Aorta (tissue), 5 donors: ENCODE measurements at regions not wholly inside any gene's neighbourhood (a gene's known extent, or its start where the extent isn't known, plus 50 kb on each side); places are given as distances from the start of the nearest gene placed in this dataset.

Source experiments
- ATAC-seq: fragments of 200-7000 bp; cut with Tn5 transposase; one replicate; pipeline ENCODE4 v1.9.1; 2022; ENCODE audit warnings: moderate library complexity; ENCODE audit not compliant: low FRiP score
- DNase-seq, 2 donors: peaks; one replicate each; pipeline ENCODE4 v3.0.0-alpha.2; 2020
- H3K27ac ChIP-seq, 2 donors: one replicate each; pipeline ENCODE4 v1.5.1; 2013; ENCODE audit warnings: low read length in 2 of 2, mild to moderate bottlenecking in 2 of 2, moderate library complexity in 2 of 2, control low read depth in 1 of 2, inconsistent platforms in 1 of 2, low read depth in 1 of 2
- H3K27me3 ChIP-seq, 2 donors: one replicate each; pipeline ENCODE4 v1.6.1; 2013; ENCODE audit warnings: control low read depth in 1 of 2, low read length in 1 of 2, mild to moderate bottlenecking in 1 of 2, moderate library complexity in 1 of 2; ENCODE audit not compliant: insufficient read depth in 2 of 2, control insufficient read depth in 1 of 2
- H3K36me3 ChIP-seq, 2 donors: one replicate each; pipeline ENCODE4 v1.6.1; 2013; ENCODE audit warnings: control low read depth in 1 of 2, low read length in 1 of 2, mild to moderate bottlenecking in 1 of 2; ENCODE audit not compliant: insufficient read depth in 2 of 2, control insufficient read depth in 1 of 2
- H3K4me1 ChIP-seq, 2 donors: one replicate each; pipeline ENCODE4 v1.6.1; 2013; ENCODE audit warnings: low read length in 2 of 2, control low read depth in 1 of 2, mild to moderate bottlenecking in 1 of 2, moderate library complexity in 1 of 2; ENCODE audit not compliant: insufficient read depth in 2 of 2, control insufficient read depth in 1 of 2
- H3K4me3 ChIP-seq, 2 donors: one replicate each; pipeline ENCODE4 v1.5.1; 2013; ENCODE audit warnings: low read length in 2 of 2, control low read depth in 1 of 2, mild to moderate bottlenecking in 1 of 2
- H3K9me3 ChIP-seq: one replicate; pipeline ENCODE4 v1.6.1; 2013; ENCODE audit warnings: mild to moderate bottlenecking, low read length; ENCODE audit not compliant: control insufficient read depth
- WGBS, 2 donors: extraction: QIAGEN DNeasy Blood & Tissue Kit; methylation state at CpG; one replicate each; pipeline ENCODE4 v1.1.7; 2013; 5-methylcytosine and 5-hydroxymethylcytosine counted together
- intact Hi-C, 2 donors: fragments of 100-400 bp; cut with DNase I; formaldehyde crosslinking; loops; one replicate each; pipeline versions ENCODE4 v1.14.2 to v1.15.0; 2022
- donor health status: healthy with polysubstance abuse.
- donor health status: Bipolar disorder and iron deficiency.
- donor health status: DM: no; HTN: no; CAD: no.
- donor health status: DM: no; HTN: no; CAD: no.
- donor health status: DM: yes; HTN: yes; CAD: no.

- no peak for ATAC-seq
- intact Hi-C loops: no loop called here
- Histone ChIP-seq H3K9me3 (no peaks in the 10 kb centered on the region), H3K27me3 (no peaks in the 10 kb centered on the region), H3K27ac (no peak overlapping the region), H3K4me3 (no peak overlapping the region), H3K36me3 (no peaks in the 10 kb centered on the region), H3K4me1 (no peaks in the 10 kb centered on the region)
- no peak for DNase-seq
- 53 to 56% methylated on average over 2 of the region's 2 CpGs for whole genome bisulfite sequencing, 2 donors
Measured at GRCh38 chr9:105132606-105133005, 111.8 kb upstream of the SLC44A1 start.

GRCh38 chr9:105138306-105138801 is 106.1 kb upstream of the SLC44A1 start:
- ATAC-seq: no peak
- H3K4me3 ChIP-seq: no peak overlapping the region
- no peak overlapping the region for H3K27ac ChIP-seq
- intact Hi-C loops: no loop called here
- no peaks in the 10 kb centered on the region for H3K36me3 ChIP-seq
- DNase-seq: peak in 1 of 2 donors; percentile 58
- H3K27me3 ChIP-seq: no peaks in the 10 kb centered on the region
- no peaks in the 10 kb centered on the region for H3K9me3 ChIP-seq
- H3K4me1 ChIP-seq: no peaks in the 10 kb centered on the region
- WGBS, 2 donors: 18 to 19% methylated on average over 5 of the region's 5 CpGs

DNA sequence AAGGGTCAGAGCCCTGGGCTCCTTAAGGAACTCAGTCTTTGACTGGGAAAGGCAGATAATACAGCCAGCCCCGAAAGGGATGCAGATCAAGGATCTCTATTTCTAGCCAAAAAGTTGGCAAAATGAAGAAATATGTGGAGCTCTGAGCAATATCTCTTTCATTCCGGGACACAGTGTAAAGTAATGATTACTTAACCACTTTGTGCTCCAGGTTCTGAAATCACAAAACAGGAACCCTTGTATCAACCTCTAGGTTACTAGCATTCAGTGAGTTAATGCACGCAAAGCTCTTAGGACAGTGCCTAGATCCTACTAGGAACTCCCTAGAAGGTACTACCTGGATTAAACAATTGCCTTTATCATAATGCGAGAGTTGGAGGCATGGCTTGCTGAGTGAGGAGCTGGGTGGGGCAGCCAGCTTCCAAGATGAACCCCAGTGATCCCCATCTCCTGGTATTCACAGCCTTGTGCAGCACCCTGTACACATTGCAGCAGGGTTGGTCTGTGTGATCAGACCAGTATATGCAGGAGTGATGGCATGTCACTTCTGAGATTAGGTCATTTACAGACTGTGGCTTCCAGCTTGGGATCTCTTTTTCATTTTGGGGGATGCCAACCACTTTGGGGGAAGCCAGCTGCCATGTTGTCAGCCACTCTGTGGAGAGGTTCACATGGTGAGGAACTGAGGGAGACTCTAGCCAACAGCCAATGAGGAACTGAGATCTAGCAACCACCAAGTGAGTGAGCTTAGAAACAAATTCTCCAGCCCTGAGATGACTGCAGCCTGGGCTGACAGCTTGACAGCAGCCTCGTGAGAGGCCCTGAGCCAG is 103.1 kb upstream of the SLC44A1 start:
- no peak for ATAC-seq
- intact Hi-C loops: no loop called here

GRCh38 chr9:105141976-105142250 is 102.5 kb upstream of the SLC44A1 start:
- no peaks in the 10 kb centered on the region for H3K36me3 ChIP-seq
- ATAC-seq (no peak), DNase-seq (no peak)
- no peaks in the 10 kb centered on the region for H3K9me3 ChIP-seq
- no peak overlapping the region for H3K27ac ChIP-seq
- H3K4me3 ChIP-seq: no peak overlapping the region
- intact Hi-C loops: no loop called here
- WGBS, 2 donors: 19 to 36% methylated on average over 1 of the region's 1 CpG
- no peaks in the 10 kb centered on the region for H3K27me3 ChIP-seq
- H3K4me1 ChIP-seq: no peaks in the 10 kb centered on the region

More for the DNA sequence above, 103.1 kb upstream of the SLC44A1 start:
- H3K9me3 ChIP-seq: no peaks in the 10 kb centered on the region
- peak in 1 of 2 donors; percentile 63 for DNase-seq
- no peak overlapping the region for H3K4me3 ChIP-seq
- WGBS, 2 donors: 57 to 60% methylated on average over 5 of the region's 5 CpGs
- no peak overlapping the region for H3K27ac ChIP-seq
- H3K36me3 ChIP-seq: no peaks in the 10 kb centered on the region
- H3K4me1 ChIP-seq: no peaks in the 10 kb centered on the region
- no peaks in the 10 kb centered on the region for H3K27me3 ChIP-seq

DNA sequence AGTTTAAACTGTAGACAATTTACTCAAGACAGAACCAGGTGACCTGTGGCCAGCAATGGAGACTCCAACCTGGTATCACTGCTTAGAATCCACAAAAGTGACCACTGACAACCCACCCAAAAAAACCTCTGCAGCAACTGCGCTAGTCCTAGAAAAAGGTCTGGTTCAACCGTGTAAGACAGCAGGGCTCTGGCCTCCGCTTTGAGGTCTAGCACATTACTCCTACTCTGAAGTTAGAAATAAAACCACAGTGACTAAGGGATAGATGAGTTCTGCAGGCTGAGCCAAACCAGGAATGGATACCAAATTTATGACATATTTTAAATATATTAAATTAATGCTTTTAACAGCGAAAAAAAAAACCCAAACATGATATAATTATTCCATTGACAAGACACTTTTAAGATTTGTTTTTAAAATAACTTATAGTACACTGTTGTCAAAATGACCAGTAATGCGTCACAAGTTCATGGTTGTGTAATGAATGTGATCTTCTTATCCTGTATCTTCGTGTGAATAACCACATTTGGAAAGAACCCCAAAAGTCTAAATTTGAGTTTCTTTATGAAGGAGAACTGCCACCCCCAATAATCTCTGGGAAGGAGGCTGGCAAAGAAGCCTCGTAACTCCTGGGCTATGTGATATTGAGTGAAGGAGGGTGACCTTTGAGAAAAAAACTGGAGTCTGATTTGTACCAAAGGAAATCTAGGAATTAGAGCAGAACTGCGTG is 101.9 kb upstream of the SLC44A1 start:
- no peak for DNase-seq
- Histone ChIP-seq H3K27ac (no peak overlapping the region), H3K9me3 (no peaks in the 10 kb centered on the region), H3K36me3 (no peaks in the 10 kb centered on the region), H3K4me1 (no peaks in the 10 kb centered on the region), H3K27me3 (no peaks in the 10 kb centered on the region), H3K4me3 (no peak overlapping the region)
- ATAC-seq: no peak
- 81 to 87% methylated on average over 8 of the region's 8 CpGs for WGBS, 2 donors
- intact Hi-C loops: no loop called here

DNA sequence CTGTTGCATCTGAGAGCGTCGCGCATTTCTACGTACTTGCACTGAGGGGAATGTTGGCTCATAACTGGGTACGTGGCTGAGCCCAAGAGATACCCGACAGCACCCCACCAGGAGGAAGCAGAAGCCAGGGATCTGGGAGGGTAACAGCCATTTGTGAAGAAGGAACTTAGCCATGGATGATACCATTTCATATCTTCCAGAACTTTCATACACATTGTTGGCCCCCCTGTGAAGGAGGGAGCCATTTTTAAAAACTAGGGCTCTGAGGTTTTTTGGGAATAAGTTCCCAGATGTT is 101.4 kb upstream of the SLC44A1 start:
- Histone ChIP-seq H3K4me1 (no peaks in the 10 kb centered on the region), H3K36me3 (no peaks in the 10 kb centered on the region), H3K27me3 (no peaks in the 10 kb centered on the region), H3K4me3 (no peak overlapping the region), H3K9me3 (no peaks in the 10 kb centered on the region), H3K27ac (no peak overlapping the region)
- ATAC-seq (no peak), DNase-seq (no peak)
- 93 to 98% methylated on average over 6 of the region's 6 CpGs for WGBS, 2 donors
- intact Hi-C loops: no loop called here

DNA sequence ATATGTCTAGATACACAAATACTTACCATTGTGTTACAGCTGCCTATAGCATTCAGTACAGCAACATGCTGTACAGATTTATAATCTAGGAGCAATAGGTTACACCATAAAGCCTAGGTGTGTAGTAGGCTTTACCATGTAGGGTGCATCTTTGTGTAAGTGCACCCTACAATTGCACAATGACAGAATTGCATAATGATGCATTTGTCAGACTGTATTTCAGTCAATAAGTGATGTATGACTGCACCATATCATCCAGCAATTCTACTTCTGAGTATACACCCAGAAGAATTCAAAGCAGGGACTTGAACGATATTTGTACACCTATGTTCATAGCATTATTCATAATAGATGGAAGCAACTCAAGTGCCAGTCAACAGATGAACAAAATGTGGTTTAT is 100.4 kb upstream of the SLC44A1 start:
- ATAC-seq (no peak), DNase-seq (no peak)
- 91% methylated on average over 1 of the region's 1 CpG for WGBS, 2 donors
- Histone ChIP-seq H3K27me3 (no peaks in the 10 kb centered on the region), H3K4me3 (no peak overlapping the region), H3K9me3 (no peaks in the 10 kb centered on the region), H3K4me1 (no peaks in the 10 kb centered on the region), H3K27ac (no peak overlapping the region), H3K36me3 (no peaks in the 10 kb centered on the region)
- intact Hi-C loops: no loop called here

DNA sequence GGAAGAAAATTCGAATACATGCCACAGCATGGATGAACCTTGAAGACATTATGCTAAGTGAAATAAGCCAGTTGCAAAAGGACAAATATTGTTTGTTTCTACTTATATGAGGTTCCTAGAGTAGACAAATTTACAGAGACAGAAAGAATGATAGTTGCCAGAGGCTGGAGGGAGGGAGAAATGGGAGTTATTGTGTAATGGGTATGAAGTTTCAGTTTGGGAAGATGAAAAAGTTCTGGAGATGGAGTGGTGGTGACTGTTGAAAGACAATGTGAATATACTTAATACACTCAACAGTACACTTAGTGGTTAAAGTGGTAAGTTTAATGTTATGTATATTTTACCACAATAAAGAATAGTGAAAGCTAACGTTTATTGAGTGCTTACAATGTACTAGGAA is 99.6 kb upstream of the SLC44A1 start:
- intact Hi-C loops: no loop called here
- Histone ChIP-seq H3K9me3 (no peaks in the 10 kb centered on the region), H3K27me3 (no peaks in the 10 kb centered on the region), H3K36me3 (no peaks in the 10 kb centered on the region), H3K4me3 (no peak overlapping the region), H3K4me1 (no peaks in the 10 kb centered on the region), H3K27ac (no peak overlapping the region)
- 76 to 78% methylated on average over 2 of the region's 2 CpGs for WGBS, 2 donors
- no peak for ATAC-seq
- no peak for DNase-seq

GRCh38 chr9:105146677-105147076 is 97.8 kb upstream of the SLC44A1 start:
- 67 to 71% methylated on average over 5 of the region's 5 CpGs for WGBS, 2 donors
- Histone ChIP-seq H3K4me3 (no peak overlapping the region), H3K27ac (no peak overlapping the region)

More at GRCh38 chr9:105146677-105147076, 97.8 kb upstream of the SLC44A1 start:
- no peaks in the 10 kb centered on the region for H3K9me3 ChIP-seq
- no peak for ATAC-seq
- intact Hi-C loops: no loop called here
- H3K36me3 ChIP-seq: no peaks in the 10 kb centered on the region
- no peaks in the 10 kb centered on the region for H3K4me1 ChIP-seq
- H3K27me3 ChIP-seq: no peaks in the 10 kb centered on the region
- no peak for DNase-seq
